HuH-7.5 (cell line): ENCODE measurements at regions not wholly inside any gene's neighbourhood (a gene's known extent, or its start where the extent isn't known, plus 50 kb on each side); places are given as distances from the start of the nearest gene placed in this dataset.

Experiments
- DNase-seq: peaks from one replicate; pipeline ENCODE4 v3.0.0; 2011; ENCODE audit warnings: low spot score

GRCh38 chr9:134987906-134988700 is 70.4 kb upstream of the FCN1 start:
- DNase-seq, result no peak

- no peak for DNase-seq
These were observed 71.0 kb upstream of the FCN1 start for GRCh38 chr9:134988706-134989105.

GRCh38 chr9:134989206-134990065 is 71.7 kb upstream of the FCN1 start:
- no peak for DNase-seq

- DNase-seq, result no peak
These were observed 74.4 kb upstream of the FCN1 start for GRCh38 chr9:134991808-134992754.

GRCh38 chr9:134992755-134993124 is 75.0 kb upstream of the FCN1 start:
- no peak for DNase-seq

- no peak for DNase-seq
These were observed 75.7 kb upstream of the FCN1 start for GRCh38 chr9:134993416-134993815.

GRCh38 chr9:134993996-134994720 is 76.4 kb upstream of the FCN1 start:
- DNase-seq, result no peak

- no peak for DNase-seq
These were observed 77.4 kb upstream of the FCN1 start for GRCh38 chr9:134994926-134995791.

GRCh38 chr9:134995792-134996120 is 78.0 kb upstream of the FCN1 start:
- no peak for DNase-seq

- no peak for DNase-seq
These were observed 79.1 kb upstream of the FCN1 start for GRCh38 chr9:134996591-134997530.

GRCh38 chr9:135000647-135001245 is 83.0 kb upstream of the FCN1 start:
- no peak for DNase-seq

- DNase-seq, result no peak
These were observed 83.8 kb upstream of the FCN1 start for GRCh38 chr9:135001526-135001925.

GRCh38 chr9:135002336-135002735 is 84.6 kb upstream of the FCN1 start:
- no peak for DNase-seq

- no peak for DNase-seq
These were observed 84.7 kb upstream of the OLFM1 start for GRCh38 chr9:135002802-135003201.

GRCh38 chr9:135004772-135005171 is 82.7 kb upstream of the OLFM1 start:
- DNase-seq, result no peak

GRCh38 chr9:135006911-135007570 is 80.4 kb upstream of the OLFM1 start:
- no peak for DNase-seq

- no peak for DNase-seq
These were observed 79.9 kb upstream of the OLFM1 start for GRCh38 chr9:135007601-135008000.

- no peak for DNase-seq
These were observed 79.1 kb upstream of the OLFM1 start for GRCh38 chr9:135008416-135008815.
